SKM-1 (cell line): ENCODE measurements at regions not wholly inside any gene's neighbourhood (a gene's known extent, or its start where the extent isn't known, plus 50 kb on each side); places are given as distances from the start of the nearest gene placed in this dataset.

ENCODE experiments used
- DNase-seq: peaks from one replicate; lab custom pipeline; 2025; ENCODE audit not compliant: unreplicated experiment; lab: John Stamatoyannopoulos, UW

DNA sequence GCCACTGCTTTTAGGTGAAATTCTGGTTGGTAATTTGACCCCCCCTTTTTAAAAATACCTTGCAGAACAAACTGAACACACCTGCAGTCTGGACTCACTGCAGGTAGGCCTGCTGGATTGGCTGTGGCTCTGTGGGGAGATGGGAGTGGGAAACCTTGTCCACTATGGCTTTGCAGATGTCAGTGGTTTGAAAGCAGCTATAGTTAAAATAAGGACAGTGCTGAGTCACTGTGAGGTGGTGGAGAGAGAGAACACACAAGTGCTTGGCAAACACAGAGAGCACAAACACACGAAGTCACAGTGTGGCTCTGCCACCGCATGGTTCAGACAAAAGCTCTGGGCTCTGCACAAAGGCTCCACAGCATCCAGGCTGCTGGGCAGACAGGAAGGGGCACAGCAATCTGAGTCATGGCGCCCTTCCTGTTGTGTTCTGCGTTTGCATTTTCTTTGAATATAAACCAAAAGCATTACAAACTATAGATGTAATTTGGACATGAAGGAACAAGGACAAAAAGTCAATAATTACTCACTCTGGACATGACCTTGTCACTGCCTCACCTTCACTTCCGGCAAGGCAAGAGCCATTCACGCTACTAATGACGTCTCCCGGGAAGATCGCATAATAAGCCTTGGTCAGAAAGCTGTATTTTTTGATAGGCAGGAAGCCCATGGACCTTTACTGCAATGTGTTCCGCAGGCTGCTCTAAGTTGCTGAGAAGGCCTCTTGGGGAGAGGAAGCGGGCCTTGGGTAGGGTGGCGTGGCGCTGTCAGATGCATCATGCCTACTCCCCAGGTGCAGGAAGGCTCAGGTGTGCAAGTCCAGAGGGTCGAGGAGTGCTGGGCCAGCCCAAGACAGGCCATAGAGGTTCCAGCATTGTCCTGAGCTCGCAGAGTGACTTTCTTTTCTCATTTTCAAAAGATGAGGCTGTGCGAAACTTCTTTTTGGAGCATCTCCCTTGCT, 60.1 kb upstream of the MED9 start:
- DNase-seq: no peak

DNA sequence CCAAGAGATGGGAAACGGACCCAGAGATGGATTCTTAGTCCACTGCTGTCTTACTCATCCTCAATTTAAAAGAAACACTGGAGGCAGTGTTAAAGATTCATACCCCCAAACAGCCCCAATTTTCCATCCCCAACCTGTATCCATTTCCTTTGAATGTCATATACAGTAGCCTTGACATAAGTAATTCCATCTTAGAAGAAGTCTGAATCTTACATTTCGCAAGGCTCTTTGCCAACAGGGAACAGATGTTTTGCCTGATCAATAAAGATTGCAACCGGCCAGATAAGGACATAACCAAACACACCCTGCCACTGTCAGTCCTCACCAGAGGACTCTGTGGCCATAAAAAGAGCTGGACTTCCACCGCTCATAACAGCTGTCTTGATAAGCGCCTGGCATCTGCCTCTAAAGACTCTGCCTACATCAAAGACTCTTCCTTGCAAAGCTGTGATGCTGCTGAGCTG, 59.0 kb upstream of the MED9 start:
- DNase-seq: no peak

DNA sequence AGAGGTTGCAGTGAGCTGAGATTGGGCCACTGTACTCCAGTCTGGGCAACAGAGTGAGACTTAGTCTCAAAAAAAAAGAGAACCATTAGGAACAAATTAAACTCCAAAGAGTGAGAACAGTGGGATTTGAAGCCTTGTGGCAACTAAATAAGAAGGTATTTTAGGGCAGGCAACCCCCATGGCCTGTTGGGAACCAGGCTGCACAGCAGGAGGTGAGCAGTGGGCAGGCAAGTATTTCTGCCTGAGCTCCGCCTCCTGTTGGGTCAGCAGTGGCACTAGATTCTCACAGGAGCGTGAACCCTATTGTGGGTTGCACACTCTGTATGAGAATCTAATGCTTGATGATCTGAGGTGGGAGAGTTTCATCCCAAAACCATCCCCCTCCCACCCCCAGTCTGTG, 57.6 kb upstream of the MED9 start:
- DNase-seq: no peak

DNA sequence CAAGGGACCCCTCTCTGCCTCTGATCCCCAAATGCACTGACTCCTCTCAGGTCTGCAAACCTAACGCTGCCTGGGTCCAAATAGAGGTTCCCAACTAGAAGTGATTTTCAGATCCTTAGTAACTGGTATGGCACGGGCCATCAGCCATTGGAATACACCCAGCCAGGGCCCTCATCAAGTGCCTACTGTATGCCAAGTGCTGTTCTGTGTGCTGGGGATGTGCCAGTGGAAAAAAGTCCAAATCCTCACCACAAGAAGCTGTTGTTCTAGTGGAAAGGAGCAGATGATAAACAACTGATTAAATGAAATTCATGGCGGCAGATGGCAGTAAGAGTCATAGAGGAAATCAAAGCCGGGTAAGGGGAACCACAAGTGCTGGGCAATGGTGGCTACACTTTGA, 57.2 kb upstream of the MED9 start:
- no peak for DNase-seq

DNA sequence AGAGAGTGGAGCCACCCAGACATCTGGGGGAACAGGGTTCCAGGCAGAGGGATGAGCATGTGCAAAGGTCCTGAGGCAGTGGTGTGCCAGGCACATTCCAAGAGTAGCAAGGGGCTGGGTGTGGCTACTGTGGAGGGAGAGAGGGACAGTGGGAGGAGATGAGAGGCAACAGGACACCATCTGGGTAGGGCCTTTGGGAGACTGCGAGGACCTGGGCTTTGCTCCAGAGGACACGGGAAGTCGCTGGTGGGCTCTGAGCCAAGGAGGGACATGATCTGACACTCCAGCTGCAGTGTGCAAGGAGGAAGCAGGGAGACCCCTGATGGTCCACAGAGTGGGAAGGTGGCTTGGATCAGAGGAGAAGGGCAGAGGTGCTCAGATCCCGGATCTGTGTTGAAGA, 56.7 kb upstream of the MED9 start:
- no peak for DNase-seq

DNA sequence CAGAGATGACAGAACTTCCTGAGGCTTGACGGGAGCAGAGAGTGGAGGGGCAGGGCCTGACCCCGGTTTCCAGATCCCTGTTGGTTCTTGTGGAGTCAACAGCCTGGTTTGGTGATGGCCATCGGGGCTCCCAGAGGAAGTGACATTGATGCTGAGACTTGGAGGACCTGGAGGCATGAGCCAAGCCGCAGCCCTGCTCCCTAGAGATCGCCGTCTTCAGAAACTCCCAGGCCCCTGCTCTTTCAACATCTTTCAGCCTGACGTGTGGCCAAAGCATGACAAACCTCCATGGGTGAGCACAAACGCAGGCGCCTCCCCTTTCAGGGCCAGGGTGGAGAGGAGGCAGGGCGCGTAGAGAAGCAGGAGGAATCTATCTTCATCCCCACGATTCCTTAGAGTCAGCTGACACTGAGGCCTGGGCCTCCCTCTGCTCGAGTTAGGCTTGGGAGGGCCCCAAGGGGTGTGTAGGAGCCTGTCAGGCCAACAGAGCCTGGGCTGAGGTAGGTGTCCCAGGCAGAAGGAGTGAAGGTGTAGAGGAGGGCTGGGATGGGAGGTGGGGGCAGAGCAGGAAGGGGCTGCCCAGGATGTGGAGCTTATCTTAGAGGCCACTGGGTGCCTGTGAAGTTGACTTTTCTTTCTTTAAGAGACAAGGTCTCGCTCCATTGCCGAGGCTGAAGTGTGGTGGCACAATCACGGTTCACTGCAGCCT, 56.1 kb upstream of the MED9 start:
- DNase-seq: no peak

DNA sequence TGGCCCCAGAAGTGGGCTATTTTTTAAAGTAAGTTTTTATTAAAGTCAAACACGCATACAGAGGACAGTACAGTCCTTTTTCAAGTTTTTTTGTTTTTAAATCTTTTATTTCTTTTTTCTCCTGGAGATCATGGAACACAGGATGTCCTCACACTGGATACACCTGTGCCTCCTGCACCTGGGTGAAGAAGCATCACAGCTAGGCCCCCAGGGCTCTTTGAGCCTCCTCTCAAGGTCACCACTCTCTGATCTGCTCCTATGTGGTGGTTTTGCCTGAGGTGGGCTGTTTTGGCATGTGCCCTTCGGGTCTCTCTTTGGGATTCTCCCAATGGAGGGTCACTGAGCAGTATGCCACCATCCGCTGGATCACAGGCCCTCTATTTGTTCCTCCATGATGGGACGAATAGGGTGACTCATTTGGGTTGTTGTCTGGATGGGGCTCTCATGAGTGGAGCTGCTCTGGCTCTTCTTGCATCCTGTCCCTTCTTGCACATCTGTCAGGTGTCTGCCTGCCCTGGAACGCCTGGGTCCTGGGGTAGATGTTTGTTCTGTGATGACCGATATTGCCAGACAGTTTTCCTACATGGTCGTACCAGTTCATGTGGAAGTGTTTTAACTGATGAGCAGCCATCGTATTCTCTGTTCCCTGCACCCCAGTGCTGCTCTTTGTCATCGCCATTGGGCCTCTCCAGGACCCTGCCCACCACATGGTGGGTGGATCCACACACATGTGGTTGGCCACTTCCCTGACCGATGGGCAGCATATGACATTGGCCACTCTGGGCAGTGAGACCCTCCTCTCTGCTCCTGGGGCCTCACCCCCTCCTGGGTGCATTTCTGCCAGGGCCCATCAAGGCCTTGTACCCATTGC, 55.2 kb upstream of the MED9 start:
- no peak for DNase-seq

DNA sequence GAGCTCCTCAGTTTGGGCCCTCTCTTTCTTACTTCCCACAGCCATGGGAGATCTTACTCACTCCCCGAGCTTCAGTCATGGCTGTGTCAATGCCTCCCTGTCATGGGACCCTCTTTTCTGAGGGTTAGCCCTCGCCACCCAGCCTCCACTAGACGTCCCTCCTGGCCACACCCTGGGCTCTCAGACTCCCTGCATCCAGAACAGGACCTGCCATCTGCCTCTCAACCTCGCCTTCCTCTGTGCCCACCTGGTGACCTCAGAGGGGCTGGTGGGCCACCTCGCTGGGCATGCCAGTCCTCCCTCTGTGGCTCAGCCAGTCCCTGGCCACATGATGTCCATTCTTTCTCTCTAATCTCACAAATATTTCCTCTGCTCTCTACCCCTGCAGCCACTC, 54.6 kb upstream of the MED9 start:
- no peak for DNase-seq

DNA sequence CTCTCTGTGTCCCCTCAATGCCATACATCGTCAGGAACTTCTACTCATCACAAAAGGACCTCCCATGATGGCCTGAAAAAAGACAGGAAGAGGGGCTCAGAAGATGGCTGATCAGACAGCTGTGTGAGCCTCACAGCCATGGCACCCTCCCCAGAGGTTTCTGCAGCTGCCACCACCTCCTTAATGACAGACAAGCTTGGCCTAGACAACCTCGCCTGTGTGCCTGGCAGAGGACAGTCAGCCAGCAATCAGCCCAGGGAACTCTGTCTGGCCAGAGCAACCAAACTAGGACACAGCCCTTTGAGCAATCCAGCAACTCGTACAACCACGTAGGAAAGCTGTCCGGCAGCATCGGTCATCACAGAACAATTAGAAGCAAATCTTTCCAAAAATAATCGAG, 54.2 kb upstream of the MED9 start:
- no peak for DNase-seq

DNA sequence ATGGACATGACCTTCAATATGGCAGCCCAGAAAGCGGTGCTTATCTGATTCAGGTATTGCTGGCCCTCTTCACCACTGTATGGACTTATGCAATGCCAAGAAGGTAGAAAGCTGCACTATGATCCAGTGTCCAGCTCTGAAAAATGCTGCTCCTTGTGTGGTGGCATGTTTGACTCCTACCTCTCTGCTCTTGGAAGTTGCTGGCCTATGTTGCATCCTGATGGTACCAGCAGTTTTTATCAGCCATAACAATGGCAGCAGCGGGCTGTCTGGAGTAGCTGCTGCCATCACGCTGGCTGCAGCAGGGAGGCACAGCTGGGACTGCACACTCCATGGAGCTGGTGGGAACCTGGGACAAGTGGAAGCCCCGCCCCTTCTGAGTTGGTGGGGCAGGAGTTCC, 53.1 kb upstream of the MED9 start:
- no peak for DNase-seq

DNA sequence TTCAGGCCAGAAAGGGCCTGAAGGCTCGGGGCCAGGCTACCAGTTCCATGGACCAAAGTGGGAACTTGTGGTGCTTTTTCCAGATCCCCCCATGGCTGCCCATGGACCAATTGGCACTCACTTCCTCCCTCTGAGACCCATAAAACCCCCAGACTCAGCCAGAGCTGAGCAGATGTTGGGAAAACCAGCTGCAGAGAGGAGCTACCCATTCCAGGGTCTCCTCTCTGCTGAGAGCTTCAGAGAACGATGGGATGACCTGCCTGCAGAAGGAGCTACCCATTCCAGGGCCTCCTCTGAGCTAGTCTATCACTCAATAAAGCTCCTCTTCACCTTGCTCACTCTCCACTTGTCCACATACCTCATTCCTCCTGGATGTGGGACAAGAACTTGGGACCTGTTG, 52.2 kb upstream of the MED9 start:
- no peak for DNase-seq

DNA sequence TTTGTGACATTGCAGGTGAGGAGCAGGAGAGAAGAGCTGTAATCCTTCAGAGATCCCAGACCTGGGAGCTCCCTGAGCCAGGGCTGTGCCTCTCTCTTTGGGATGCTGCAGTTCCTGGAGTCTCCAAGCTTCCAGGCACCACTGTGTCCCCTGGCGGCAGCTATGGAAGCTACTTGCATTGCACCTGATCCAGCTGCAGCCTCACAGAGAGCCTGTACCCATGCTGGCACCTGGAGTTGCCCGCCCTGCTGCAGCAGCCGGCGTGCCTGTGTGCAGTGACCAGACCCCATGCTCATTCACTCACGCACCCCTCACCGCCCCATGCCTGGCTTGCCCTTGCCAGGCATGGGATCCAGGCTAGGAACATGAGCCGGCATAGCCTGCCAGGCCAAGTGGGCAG, 51.8 kb upstream of the MED9 start:
- DNase-seq: no peak

DNA sequence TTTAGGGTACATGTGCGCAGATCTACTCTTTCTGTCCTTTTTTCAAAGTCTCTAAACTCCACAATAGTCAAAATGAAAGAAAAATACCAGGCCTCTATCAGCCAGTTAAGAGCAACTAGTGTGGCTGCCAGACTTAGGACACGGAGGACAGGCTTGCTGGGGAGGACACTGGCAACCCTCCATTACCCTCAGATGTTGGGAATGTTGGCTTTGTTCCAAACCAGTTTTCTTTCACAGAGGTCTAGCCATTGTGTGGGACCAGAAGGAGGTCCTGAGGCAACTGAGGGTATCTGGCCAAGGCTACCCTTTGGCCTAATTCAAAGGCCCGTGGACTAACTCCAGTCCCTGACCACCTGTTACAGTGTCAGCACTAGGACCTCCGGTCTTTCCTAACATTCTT, 51.2 kb upstream of the MED9 start:
- DNase-seq: no peak

DNA sequence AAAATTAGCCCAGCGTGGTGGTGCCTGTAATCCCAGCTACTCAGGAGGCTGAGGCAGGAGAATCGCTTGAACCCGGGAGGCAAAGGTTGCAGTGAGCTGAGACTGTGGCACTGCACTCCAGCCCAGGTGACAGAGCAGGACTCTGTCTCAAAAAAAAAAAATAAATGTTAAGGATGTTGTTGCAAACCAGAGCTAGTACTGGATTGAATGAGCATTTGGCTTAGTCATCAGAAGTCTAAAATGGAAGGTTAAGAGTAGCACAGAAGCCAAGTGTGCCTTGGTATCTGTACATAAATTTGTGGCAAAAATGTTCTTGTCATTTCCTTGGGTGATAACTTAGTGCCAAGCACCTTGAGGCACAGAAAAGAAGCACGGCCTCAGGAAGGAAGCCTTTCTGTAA, 50.6 kb upstream of the MED9 start:
- DNase-seq: no peak
